ENCODE measurements at regions not wholly inside any gene's neighbourhood (a gene's known extent, or its start where the extent isn't known, plus 50 kb on each side); places are given as distances from the start of the nearest gene placed in this dataset.
A peak's percentile ranks its signal among the peaks of the same experiment; 100 is the strongest.

DNA sequence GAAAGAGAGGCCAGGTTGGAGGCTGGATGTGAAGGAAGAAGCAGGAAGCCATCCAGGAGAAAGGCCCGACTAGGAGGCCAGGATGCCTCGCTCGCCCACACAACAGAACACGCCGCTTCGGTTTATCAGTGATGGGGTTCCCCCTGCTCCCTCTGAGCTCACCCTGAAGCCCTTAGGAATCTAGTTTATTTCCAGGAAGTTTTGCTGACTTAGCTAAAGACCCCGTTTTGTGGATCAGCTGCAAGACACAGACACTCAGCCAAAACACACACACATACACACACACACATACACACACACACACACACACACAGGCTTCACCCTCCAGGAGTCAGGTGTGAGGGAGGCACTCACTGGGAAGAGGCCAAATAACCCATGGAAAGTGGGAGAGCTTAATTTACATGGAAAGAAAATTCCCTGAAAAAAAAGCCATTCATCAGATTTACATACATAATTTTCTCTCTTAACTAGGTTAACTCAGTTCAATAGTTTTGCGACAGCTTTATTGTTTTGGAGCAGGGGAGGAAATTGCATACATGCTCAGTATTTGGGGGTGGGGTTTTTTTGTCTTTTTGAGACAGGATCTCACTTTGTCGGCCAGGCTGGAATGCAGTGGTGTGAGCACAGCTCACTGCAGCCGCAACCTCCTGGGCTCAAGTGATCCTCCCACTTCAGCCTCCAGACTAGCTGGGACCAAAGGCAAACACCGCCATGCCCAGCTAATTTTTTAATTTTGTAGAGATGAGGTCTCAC lies 92.7 kb upstream of the HAND1 start:
- TF ChIP-seq TAF1 (IDR thresholded peaks at IDR 0.05; ENCODE audit: low read depth, low read length) (no peak), POU2F2 (IDR thresholded peaks at IDR 0.05; ENCODE audit: low read depth, low read length) (no peak), PAX5 (IDR thresholded peaks at IDR 0.05; ENCODE audit: insufficient read depth, low read length, severe bottlenecking) (no peak), POLR2AphosphoS5 (IDR thresholded peaks at IDR 0.05; ENCODE audit: low read depth, low read length) (no peak)
- DNase-seq (ENCODE audit: insufficient read length, low spot score): no peak
- FAIRE-seq: no peak

DNA sequence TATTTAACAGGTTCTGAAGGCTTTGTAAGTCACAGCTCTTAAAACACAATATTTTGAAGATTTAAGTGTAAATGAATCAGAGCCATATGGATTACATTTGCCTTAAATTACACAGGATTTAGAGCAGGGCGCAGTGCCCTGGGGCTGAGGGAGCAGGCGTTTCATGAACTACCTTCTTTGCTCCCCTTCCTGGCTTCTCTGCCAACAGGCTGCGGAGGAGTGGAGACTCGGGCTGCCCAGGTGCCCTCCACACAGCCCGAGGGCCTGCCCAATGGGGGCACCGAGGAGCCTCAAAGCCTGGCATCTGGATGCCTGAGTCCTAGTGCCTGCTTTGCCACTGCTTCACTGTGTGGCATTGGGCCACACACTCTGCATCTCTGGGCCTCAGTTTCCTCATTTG lies 90.6 kb upstream of the HAND1 start:
- TF ChIP-seq TAF1 (IDR thresholded peaks at IDR 0.05; ENCODE audit: low read depth, low read length) (no peak), POLR2A (IDR thresholded peaks at IDR 0.05; ENCODE audit: low read depth, low read length) (no peak), SPI1 (IDR thresholded peaks at IDR 0.05; ENCODE audit: low read depth, low read length) (no peak), PAX5 (IDR thresholded peaks at IDR 0.05; ENCODE audit: insufficient read depth, low read length, severe bottlenecking) (no peak), POU2F2 (IDR thresholded peaks at IDR 0.05; ENCODE audit: low read depth, low read length) (no peak), POLR2AphosphoS5 (IDR thresholded peaks at IDR 0.05; ENCODE audit: low read depth, low read length) (no peak)
- no peak for FAIRE-seq

DNA sequence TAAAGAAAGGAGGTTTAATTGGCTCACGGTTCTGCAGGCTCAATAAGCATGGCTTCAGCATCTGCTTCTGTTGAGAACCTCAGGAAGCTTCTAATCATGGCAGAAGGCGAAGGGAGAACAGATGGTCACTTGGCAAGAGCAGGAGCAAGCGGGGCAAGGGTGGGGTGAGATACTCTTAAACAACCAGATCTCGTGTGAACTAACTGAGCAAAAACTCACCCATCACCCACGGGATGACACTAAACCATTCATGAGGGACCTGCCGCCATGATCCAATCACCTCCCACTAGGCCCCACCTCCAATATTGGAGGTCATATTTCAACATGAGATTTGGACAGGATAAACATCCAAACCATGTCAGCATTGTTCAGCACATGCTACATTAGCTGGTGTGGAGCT lies 89.1 kb upstream of the HAND1 start:
- FAIRE-seq (no peak), DNase-seq (ENCODE audit: insufficient read length, low spot score) (no peak)
- TF ChIP-seq POLR2A (IDR thresholded peaks at IDR 0.05; ENCODE audit: low read depth, low read length) (no peak), POU2F2 (IDR thresholded peaks at IDR 0.05; ENCODE audit: low read depth, low read length) (no peak), PAX5 (IDR thresholded peaks at IDR 0.05; ENCODE audit: insufficient read depth, low read length, severe bottlenecking) (no peak), POLR2AphosphoS5 (IDR thresholded peaks at IDR 0.05; ENCODE audit: low read depth, low read length) (no peak), SPI1 (IDR thresholded peaks at IDR 0.05; ENCODE audit: low read depth, low read length) (no peak), TAF1 (IDR thresholded peaks at IDR 0.05; ENCODE audit: low read depth, low read length) (no peak)

More for the DNA sequence above, 90.6 kb upstream of the HAND1 start:
- no peak for DNase-seq (ENCODE audit: insufficient read length, low spot score)

DNA sequence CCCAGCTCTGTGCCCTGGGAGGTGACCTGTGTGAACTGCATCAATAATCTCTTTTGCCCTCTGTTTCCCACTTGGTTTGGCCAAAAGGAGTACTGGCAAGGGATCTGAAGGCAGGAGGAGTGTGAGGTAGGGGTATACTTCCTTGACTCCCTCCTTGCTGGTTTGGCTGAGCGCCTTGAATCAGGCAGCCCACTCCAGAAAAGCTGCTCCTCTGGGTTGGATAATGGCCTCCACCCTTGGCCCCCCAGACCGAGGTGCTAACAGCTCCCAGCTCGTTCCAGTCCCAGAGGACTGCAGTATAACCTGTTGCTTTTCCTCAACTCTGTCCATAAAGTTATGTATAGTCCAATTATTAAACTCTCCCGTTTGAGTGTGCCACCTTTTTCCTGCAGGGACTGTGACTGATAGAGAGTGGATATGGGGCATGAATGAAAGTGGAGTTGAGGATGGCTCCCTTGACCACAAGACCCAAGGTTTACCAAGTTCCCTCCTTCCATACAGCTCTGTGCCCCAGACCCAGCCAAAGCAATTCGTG lies 88.2 kb upstream of the HAND1 start:
- FAIRE-seq (no peak), DNase-seq (ENCODE audit: insufficient read length, low spot score) (no peak)
- no peak for TF ChIP-seq SPI1 (IDR thresholded peaks at IDR 0.05; ENCODE audit: low read depth, low read length)
- TF ChIP-seq POU2F2 (IDR thresholded peaks at IDR 0.05; ENCODE audit: low read depth, low read length): no peak
- TF ChIP-seq POLR2AphosphoS5 (IDR thresholded peaks at IDR 0.05; ENCODE audit: low read depth, low read length): no peak
- TF ChIP-seq TAF1 (IDR thresholded peaks at IDR 0.05; ENCODE audit: low read depth, low read length): no peak
- no peak for TF ChIP-seq POLR2A (IDR thresholded peaks at IDR 0.05; ENCODE audit: low read depth, low read length)
- no peak for TF ChIP-seq PAX5 (IDR thresholded peaks at IDR 0.05; ENCODE audit: insufficient read depth, low read length, severe bottlenecking)

DNA sequence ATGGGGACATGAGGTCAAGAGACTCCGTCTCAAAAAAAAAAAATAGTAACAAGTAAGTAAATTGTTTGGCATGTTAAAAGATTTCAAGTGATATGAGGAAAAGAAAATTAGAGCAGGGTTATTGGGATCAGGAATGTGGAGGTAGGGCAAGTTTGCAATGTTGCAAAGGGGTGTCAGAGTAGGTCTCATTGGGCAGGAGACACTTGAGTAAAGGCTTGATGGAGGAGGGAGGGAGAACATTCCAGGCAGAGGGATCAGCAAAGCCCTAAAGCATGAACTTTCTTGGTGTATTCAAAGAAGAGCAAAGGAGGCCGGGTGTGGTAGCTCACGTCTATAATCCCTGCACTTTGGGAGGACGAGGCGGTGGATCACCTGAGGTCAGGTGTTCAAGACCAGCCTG lies 87.1 kb upstream of the HAND1 start:
- DNase-seq (ENCODE audit: insufficient read length, low spot score) (no peak), FAIRE-seq (no peak)

DNA sequence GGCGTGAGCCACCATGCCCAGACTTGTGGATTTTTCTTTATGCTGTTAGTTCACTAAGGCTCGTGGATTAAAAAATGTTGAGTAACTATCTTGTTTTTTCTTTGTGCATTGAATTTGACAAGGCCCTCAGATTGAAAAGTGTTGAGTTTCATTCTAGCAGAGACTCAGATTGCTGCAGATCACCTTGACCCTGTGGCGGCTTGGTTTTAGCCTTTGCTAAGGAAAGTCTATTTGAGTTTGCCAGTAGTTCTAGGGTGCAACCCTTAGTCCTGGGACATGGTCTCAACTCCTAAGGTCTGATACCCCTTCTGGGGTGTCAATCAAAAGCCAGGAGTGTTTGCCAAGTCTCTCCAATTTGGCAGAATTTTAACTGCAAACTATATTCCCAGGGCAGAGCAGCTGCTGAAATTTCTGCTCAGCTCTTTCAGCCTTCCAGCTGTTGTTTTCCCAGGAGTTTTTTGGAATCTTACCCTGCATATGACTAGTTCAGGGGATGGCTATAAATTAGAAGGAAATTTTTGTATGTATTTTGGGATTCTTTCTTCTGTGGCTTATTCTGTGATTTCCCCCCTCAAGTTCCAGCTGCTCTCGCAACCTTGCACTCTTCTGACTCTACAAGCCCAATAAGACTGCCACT lies 84.3 kb upstream of the HAND1 start:
- FAIRE-seq (no peak), DNase-seq (ENCODE audit: insufficient read length, low spot score) (no peak)
- TF ChIP-seq POLR2AphosphoS5 (IDR thresholded peaks at IDR 0.05; ENCODE audit: low read depth, low read length) (no peak), SPI1 (IDR thresholded peaks at IDR 0.05; ENCODE audit: low read depth, low read length) (no peak), POU2F2 (IDR thresholded peaks at IDR 0.05; ENCODE audit: low read depth, low read length) (no peak), TAF1 (IDR thresholded peaks at IDR 0.05; ENCODE audit: low read depth, low read length) (no peak), PAX5 (IDR thresholded peaks at IDR 0.05; ENCODE audit: insufficient read depth, low read length, severe bottlenecking) (no peak), POLR2A (IDR thresholded peaks at IDR 0.05; ENCODE audit: low read depth, low read length) (no peak)

More for the DNA sequence above, 87.1 kb upstream of the HAND1 start:
- TF ChIP-seq POU2F2 (IDR thresholded peaks at IDR 0.05; ENCODE audit: low read depth, low read length) (no peak), PAX5 (IDR thresholded peaks at IDR 0.05; ENCODE audit: insufficient read depth, low read length, severe bottlenecking) (no peak), POLR2A (IDR thresholded peaks at IDR 0.05; ENCODE audit: low read depth, low read length) (no peak), SPI1 (IDR thresholded peaks at IDR 0.05; ENCODE audit: low read depth, low read length) (no peak), TAF1 (IDR thresholded peaks at IDR 0.05; ENCODE audit: low read depth, low read length) (no peak), POLR2AphosphoS5 (IDR thresholded peaks at IDR 0.05; ENCODE audit: low read depth, low read length) (no peak)

DNA sequence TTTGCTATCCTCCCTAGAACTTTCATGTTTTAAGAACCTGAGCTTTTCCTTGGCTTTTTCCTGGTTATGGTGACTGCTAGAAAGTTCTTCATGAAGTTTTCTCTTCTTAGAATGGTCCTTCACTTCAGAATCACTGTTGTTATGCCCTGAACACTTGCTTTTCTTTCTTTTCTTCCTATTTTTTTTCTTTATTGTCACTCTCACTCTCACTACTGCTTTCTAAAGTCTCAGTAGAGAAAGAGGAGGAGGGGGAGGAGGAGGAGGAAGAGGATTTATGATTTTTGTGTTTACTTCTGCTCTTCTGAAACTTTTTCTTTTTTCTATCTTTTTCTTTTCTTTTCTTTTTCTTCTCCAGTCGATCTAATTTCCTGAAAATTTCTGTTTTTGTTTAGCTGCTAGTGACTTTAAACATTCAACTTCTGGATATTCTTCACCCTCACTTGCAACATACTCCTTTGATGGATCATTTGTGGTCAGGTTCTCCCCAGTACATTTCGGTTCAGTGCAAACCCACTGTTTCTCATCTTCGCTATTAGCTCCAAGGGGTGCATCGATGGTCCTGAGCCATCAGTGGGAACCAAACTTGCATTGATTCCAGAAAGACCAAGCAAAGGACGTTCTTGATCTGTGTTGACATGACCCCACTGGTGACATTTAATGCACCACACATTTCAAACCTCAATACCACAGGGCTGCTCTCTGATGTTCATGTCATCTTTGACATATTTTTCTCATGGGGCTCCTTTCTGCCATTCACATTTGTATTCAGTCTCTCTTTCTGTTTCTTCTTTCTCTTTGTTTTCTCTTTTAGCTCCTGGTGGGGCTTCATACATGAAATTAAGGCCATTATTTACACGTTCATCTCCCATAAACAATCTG lies 81.6 kb upstream of the HAND1 start:
- no peak for TF ChIP-seq POU2F2 (IDR thresholded peaks at IDR 0.05; ENCODE audit: low read depth, low read length)
- no peak for TF ChIP-seq POLR2A (IDR thresholded peaks at IDR 0.05; ENCODE audit: low read depth, low read length)
- TF ChIP-seq POLR2AphosphoS5 (IDR thresholded peaks at IDR 0.05; ENCODE audit: low read depth, low read length): no peak
- no peak for TF ChIP-seq TAF1 (IDR thresholded peaks at IDR 0.05; ENCODE audit: low read depth, low read length)
- peak; percentile 42; the same call in 1 of the 2 replicates for TF ChIP-seq SPI1 (IDR thresholded peaks at IDR 0.05; ENCODE audit: low read depth, low read length)
- TF ChIP-seq PAX5 (IDR thresholded peaks at IDR 0.05; ENCODE audit: insufficient read depth, low read length, severe bottlenecking): no peak
- no peak for DNase-seq (ENCODE audit: insufficient read length, low spot score)
- FAIRE-seq: peak; percentile 71

DNA sequence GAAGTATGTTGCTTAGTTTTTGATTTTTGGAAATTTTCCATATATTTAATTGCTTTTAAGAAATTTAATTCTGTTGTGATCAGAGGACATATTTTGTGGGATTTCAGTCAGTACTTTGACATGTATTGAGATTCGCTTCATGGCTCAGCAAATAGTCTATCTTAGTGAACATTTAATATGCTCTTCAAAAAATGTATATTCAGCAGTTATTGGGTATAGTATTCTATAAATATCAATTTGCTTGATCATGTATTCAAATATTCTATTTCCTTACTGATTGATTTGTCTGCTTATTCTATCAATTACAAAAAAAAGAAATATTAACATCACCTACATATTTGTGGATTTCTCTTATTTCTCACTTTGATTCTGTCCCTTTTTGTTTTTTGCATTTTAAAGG lies 79.5 kb upstream of the HAND1 start:
- TF ChIP-seq POLR2A (IDR thresholded peaks at IDR 0.05; ENCODE audit: low read depth, low read length) (no peak), SPI1 (IDR thresholded peaks at IDR 0.05; ENCODE audit: low read depth, low read length) (no peak), POU2F2 (IDR thresholded peaks at IDR 0.05; ENCODE audit: low read depth, low read length) (no peak), TAF1 (IDR thresholded peaks at IDR 0.05; ENCODE audit: low read depth, low read length) (no peak), POLR2AphosphoS5 (IDR thresholded peaks at IDR 0.05; ENCODE audit: low read depth, low read length) (no peak), PAX5 (IDR thresholded peaks at IDR 0.05; ENCODE audit: insufficient read depth, low read length, severe bottlenecking) (no peak)
- FAIRE-seq (no peak), DNase-seq (ENCODE audit: insufficient read length, low spot score) (no peak)
